ENCODE measurements at regions not wholly inside any gene's neighbourhood (a gene's known extent, or its start where the extent isn't known, plus 50 kb on each side); places are given as distances from the start of the nearest gene placed in this dataset.
"Not testable (repeated sequence)": the region's sequence is repeated elsewhere in the genome, so short reads cannot be mapped to it uniquely, and the experiment has no call there.

DNA sequence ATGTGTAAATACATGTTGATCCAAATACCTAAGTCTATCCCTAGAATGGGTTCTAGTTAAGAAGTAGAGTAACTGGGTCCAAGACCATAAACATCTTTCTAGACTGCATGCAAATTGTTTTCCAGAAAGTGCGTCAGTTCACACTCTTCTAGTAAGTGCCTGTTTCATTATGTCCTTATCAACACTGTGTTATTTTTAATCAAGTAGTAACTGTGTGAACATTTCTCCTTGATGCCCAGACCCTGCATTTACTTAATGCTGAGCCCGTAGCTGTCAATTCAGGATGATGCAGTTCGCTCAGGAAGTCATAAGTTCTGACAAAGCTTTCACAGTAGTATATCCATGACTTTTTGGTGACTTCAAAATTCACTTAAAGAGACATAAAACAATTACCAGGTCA is 374.8 kb downstream of the OTUD1 start:
- Mint-ChIP-seq H3K36me3 (no peaks in the 10 kb centered on the region), H3K4me1 (ENCODE audit: low read depth) (no peaks in the 10 kb centered on the region), H3K27ac (no peak overlapping the region), H3K9me3 (ENCODE audit: low read depth) (no peaks in the 10 kb centered on the region), H3K4me3 (no peak overlapping the region), H3K27me3 (no peaks in the 10 kb centered on the region)

DNA sequence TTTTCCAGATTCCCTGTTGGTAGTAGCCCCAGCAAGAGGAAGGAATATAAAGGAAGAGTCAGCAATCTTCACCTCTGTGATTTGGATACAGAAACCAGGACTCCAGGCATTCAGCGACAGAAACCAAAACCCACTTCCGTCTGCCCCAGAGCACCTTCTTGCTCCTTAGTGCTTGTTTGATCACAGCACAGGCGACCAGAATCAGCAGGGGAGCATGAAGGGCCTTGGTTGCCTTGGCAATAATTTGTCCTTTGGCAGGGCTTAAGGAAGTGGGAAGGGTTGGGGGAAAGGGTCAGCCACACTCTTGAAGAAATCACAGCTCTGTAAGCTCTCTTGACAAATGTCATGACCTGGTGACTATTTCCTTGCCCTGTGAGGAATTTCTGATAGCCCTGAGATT is 379.6 kb downstream of the OTUD1 start:
- no peak overlapping the region for H3K4me3 Mint-ChIP-seq

DNA sequence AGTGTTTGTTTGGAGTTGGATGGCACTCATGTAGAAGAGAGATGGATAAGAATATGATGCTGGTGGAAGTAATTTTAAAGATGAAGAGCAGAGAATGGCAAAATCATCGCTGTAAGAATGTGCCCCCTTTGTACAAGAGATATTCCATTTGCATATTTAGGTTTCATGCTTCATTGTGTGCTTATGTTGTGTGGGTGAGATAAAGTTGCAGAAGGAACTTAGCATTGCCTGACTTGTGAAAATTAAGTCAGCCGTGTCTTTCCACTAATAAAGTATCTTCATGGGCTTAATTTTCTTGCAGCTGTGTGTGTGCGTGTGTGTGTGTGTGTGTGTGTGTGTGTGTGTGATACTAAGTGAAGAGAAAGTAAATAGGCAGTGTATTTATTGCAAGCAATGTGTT is 381.9 kb downstream of the OTUD1 start:
- Mint-ChIP-seq H3K27me3 (no peaks in the 10 kb centered on the region), H3K4me1 (ENCODE audit: low read depth) (no peaks in the 10 kb centered on the region), H3K9me3 (ENCODE audit: low read depth) (no peaks in the 10 kb centered on the region)

More for the DNA sequence above, 379.6 kb downstream of the OTUD1 start:
- Mint-ChIP-seq H3K9me3 (ENCODE audit: low read depth) (no peaks in the 10 kb centered on the region), H3K27me3 (no peaks in the 10 kb centered on the region), H3K27ac (no peak overlapping the region), H3K4me1 (ENCODE audit: low read depth) (no peaks in the 10 kb centered on the region), H3K36me3 (no peaks in the 10 kb centered on the region)

DNA sequence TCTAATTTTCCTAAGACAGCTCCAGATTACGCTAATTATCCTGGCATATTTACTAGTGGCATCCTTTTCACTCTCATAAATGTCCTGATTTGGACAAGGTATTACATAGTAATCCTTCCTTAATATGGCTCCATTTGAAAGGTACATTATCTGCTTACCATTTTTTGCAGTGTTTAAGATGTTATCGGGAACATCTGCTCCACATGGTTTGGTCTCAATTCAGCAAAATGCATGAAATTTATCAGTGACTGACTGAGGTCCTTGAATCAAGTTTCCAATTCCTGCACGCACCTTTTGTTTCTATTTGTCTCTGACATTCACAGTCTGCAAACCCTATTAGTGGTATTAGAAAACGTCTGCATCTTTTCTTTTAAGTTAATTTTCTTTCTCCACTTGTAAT is 384.1 kb upstream of the KIAA1217 start:
- Mint-ChIP-seq H3K9me3 (ENCODE audit: low read depth) (no peaks in the 10 kb centered on the region), H3K4me1 (ENCODE audit: low read depth) (no peaks in the 10 kb centered on the region), H3K36me3 (no peaks in the 10 kb centered on the region), H3K27ac (no peak overlapping the region), H3K4me3 (no peak overlapping the region), H3K27me3 (peaks cover 2% of the 10 kb centered on the region)

More for the DNA sequence above, 381.9 kb downstream of the OTUD1 start:
- Mint-ChIP-seq H3K4me3 (no peak overlapping the region), H3K36me3 (no peaks in the 10 kb centered on the region), H3K27ac (no peak overlapping the region)

DNA sequence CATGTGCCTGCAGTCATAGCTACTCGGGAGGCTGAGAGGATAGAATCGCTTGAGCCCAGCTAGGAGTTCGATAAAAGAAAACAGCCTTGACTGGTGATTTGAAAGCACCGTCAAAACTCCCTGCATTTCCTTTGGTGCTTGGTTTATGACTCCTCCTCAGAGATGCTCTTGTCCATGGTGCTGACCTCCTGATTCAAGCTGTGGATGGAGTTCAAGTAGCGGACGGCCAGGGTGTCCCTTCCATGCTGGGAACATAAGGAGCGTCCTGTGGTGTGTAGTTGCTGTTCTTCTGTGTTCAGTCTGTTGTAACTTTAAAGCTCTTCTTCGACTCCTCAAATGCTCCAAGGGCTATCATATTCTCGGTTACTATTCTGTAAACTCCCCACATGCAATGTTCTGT is 382.5 kb upstream of the KIAA1217 start:
- no peaks in the 10 kb centered on the region for H3K4me1 Mint-ChIP-seq (ENCODE audit: low read depth)

DNA sequence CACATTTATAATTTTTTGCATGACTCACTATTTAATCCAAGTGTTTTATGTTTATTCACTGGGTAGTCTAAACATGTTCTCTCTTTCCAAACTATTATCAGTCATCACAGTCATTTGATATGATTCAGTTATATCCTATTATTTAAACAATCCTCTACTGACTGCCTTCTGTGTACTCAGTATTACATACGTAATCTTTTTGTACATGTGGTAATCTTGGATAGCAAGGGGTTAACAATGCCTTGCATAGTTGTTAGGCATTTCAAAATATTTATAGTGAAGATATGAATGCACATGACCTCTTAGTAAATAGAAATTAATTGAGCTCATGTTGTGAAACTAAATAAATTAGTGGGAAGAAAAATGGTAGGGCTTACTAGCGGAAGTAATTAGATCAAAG is 379.4 kb upstream of the KIAA1217 start:
- Mint-ChIP-seq H3K27me3 (peaks cover 2% of the 10 kb centered on the region), H3K4me3 (no peak overlapping the region), H3K4me1 (ENCODE audit: low read depth) (no peaks in the 10 kb centered on the region), H3K9me3 (ENCODE audit: low read depth) (peaks cover 4% of the 10 kb centered on the region), H3K27ac (no peak overlapping the region), H3K36me3 (no peaks in the 10 kb centered on the region)

More for the DNA sequence above, 382.5 kb upstream of the KIAA1217 start:
- H3K27me3 Mint-ChIP-seq: peaks cover 2% of the 10 kb centered on the region
- H3K9me3 Mint-ChIP-seq (ENCODE audit: low read depth): no peaks in the 10 kb centered on the region
- no peak overlapping the region for H3K4me3 Mint-ChIP-seq
- no peaks in the 10 kb centered on the region for H3K36me3 Mint-ChIP-seq
- H3K27ac Mint-ChIP-seq: no peak overlapping the region

DNA sequence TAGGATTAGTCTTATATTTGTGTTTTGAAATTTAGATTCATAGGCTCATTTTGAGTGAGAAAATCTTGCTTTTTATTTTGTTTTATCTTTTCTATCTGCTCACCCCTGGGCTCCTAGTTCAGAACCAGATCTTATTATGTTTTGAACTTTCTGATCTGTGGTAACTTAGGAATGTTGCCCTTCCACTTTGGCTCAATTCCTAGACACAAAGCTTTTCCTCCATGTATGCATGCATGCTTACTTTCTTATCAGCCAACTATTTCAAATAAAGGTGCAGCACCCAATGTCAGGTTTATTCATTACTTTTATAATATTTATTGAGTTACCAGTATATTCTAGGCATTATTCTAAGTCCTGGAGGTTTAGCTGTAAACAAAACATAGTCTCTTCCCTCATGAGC is 374.8 kb upstream of the KIAA1217 start:
- Mint-ChIP-seq H3K4me1 (ENCODE audit: low read depth) (no peaks in the 10 kb centered on the region), H3K36me3 (no peaks in the 10 kb centered on the region), H3K4me3 (no peak overlapping the region), H3K27ac (no peak overlapping the region), H3K27me3 (peaks cover 2% of the 10 kb centered on the region), H3K9me3 (ENCODE audit: low read depth) (peaks cover 4% of the 10 kb centered on the region)

DNA sequence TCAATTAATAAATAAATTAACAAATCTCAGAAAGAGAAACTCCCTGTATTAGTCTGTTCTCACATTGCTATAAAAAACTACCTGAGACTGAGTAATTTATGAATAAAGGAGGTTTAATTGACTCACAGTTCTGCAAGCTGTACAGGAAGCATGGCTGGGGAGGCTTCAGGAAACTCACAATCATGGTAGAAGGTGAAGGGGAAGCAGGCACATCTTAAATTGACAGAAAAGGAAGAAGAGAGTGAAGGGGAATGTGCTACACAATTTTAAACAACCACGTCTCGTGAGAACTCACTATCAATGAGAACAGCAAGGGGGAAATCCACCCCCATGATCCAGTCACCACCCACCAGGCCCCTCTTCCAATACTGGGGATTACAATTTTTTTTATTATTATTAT is 358.3 kb upstream of the KIAA1217 start:
- Mint-ChIP-seq H3K27me3 (no peaks in the 10 kb centered on the region), H3K36me3 (no peaks in the 10 kb centered on the region), H3K4me3 (no peak overlapping the region), H3K4me1 (ENCODE audit: low read depth) (no peaks in the 10 kb centered on the region), H3K9me3 (ENCODE audit: low read depth) (no peaks in the 10 kb centered on the region), H3K27ac (no peak overlapping the region)

DNA sequence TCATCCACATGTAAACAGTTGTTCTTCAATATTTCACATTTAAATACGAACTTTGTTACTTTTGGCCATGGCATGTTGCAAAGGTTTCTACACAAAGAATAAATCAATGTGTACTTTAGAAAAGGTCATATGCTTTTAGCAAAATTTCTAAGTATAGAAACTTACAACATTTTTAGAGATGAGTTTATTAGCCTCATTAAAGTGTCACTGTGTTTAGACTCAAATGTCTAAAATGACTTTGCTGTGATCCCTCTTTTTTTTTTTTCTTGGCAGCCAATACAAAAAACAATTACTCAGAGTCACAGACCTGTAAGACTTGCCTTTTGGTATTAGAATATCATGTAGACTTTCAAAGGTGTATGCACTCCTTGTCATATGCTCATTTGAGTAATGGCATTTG is 349.3 kb upstream of the KIAA1217 start:
- Mint-ChIP-seq H3K27me3 (no peaks in the 10 kb centered on the region), H3K27ac (no peak overlapping the region), H3K4me1 (ENCODE audit: low read depth) (no peaks in the 10 kb centered on the region), H3K36me3 (no peaks in the 10 kb centered on the region), H3K9me3 (ENCODE audit: low read depth) (no peaks in the 10 kb centered on the region), H3K4me3 (no peak overlapping the region)

DNA sequence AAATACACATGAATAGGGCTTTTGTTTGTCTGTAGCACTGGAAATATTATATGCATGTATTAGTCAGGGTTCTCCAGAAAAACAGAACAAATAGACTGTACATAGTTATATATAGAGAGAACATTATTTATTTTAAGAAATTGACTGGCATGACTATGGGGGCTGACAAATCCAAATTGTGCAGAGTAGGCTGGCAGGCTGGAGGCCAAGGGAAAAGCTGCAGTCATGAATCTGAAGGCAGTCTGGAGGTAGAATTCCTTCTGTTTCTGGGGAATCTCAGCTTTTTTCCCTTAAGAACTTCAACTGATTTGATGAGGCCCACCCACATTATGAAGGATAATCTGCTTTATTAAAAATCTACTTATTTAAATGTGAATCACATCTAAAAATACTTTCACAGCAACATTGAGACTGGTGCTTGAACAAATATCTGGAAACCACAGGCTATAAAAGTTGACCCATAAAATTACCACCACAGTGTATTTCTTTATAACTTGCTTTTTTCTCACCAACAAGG is 344.2 kb upstream of the KIAA1217 start:
- Mint-ChIP-seq H3K36me3 (no peaks in the 10 kb centered on the region), H3K4me3 (no peak overlapping the region), H3K27ac (no peak overlapping the region), H3K9me3 (ENCODE audit: low read depth) (no peaks in the 10 kb centered on the region), H3K4me1 (ENCODE audit: low read depth) (no peaks in the 10 kb centered on the region), H3K27me3 (no peaks in the 10 kb centered on the region)

DNA sequence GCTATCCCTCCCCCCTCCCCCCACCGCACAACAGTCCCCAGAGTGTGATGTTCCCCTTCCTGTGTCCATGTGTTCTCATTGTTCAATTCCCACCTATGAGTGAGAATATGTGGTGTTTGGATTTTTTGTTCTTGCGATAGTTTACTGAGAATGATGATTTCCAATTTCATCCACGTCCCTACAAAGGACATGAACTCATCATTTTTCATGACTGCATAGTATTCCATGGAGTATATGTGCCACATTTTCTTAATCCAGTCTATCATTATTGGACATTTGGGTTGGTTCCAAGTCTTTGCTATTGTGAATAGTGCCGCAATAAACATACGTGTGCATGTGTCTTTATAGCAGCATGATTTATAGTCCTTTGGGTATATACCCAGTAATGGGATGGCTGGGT is 342.0 kb upstream of the KIAA1217 start:
- not testable (repeated sequence) for H3K4me1 Mint-ChIP-seq (ENCODE audit: low read depth); H3K27ac Mint-ChIP-seq; H3K4me3 Mint-ChIP-seq; H3K27me3 Mint-ChIP-seq; H3K9me3 Mint-ChIP-seq (ENCODE audit: low read depth); H3K36me3 Mint-ChIP-seq

DNA sequence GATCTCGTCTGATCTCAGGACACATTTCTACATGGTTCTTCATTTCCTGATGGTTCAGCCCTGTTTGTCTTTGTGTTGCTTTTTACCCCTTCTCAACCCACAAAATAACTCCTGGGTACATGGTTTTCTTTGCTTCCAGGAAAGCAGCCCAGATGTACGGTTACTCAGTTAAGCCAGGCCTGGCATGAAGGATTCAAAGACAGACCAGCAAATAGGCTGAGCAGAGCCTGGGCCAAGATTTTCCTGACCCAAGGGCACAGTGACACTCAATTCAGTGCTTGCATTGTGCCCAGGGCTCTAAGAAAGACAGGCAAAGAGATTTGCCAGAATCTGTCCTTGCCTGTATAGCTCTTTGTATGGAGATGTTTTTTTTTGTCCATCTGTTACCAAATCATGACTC is 340.8 kb upstream of the KIAA1217 start:
- Mint-ChIP-seq H3K4me1 (ENCODE audit: low read depth) (no peaks in the 10 kb centered on the region), H3K9me3 (ENCODE audit: low read depth) (no peaks in the 10 kb centered on the region), H3K27me3 (peaks cover 3% of the 10 kb centered on the region), H3K4me3 (no peak overlapping the region), H3K36me3 (no peaks in the 10 kb centered on the region), H3K27ac (no peak overlapping the region)

DNA sequence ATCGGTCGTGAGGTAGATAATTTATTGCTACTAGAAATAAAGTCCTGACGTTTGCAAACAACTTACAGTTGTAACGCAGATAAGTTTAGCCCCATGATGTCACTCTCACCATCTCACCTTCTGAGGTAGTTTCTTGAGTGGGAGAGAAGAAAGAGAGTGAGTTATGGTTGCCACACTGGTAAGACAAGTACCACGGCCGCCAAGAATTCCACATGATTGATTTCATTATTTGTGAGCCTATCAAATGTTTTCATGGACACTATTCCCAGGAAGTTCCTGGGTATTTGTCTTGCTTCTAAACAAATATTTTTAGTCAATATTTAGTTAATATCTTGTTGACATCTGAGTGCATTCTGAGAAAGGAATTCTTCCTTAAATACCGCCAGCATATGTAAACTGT is 339.4 kb upstream of the KIAA1217 start:
- Mint-ChIP-seq H3K27me3 (peaks cover 6% of the 10 kb centered on the region), H3K4me3 (no peak overlapping the region), H3K4me1 (ENCODE audit: low read depth) (no peaks in the 10 kb centered on the region), H3K9me3 (ENCODE audit: low read depth) (no peaks in the 10 kb centered on the region), H3K36me3 (no peaks in the 10 kb centered on the region), H3K27ac (no peak overlapping the region)

DNA sequence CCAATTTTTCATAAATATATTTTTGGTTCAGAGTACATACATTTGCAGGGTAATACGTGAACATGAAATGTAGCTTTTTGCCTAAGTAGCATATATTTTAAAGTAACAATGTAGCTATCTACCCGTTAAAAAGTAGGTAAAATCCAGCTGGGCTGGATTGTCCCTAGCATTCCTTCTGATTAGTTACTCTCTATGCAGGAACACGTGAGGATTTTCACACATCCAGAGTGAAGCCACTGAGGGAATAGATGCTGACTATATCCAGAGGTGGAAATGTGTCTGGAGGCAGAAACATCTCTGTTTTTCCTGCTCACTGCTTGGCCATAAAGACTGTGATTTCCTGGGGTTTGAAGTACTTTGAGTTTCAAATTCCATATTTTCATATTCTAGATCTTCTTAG is 338.9 kb upstream of the KIAA1217 start:
- no peaks in the 10 kb centered on the region for H3K36me3 Mint-ChIP-seq
- peaks cover 6% of the 10 kb centered on the region for H3K27me3 Mint-ChIP-seq
- no peak overlapping the region for H3K27ac Mint-ChIP-seq
- H3K9me3 Mint-ChIP-seq (ENCODE audit: low read depth): no peaks in the 10 kb centered on the region
- no peaks in the 10 kb centered on the region for H3K4me1 Mint-ChIP-seq (ENCODE audit: low read depth)
- no peak overlapping the region for H3K4me3 Mint-ChIP-seq

DNA sequence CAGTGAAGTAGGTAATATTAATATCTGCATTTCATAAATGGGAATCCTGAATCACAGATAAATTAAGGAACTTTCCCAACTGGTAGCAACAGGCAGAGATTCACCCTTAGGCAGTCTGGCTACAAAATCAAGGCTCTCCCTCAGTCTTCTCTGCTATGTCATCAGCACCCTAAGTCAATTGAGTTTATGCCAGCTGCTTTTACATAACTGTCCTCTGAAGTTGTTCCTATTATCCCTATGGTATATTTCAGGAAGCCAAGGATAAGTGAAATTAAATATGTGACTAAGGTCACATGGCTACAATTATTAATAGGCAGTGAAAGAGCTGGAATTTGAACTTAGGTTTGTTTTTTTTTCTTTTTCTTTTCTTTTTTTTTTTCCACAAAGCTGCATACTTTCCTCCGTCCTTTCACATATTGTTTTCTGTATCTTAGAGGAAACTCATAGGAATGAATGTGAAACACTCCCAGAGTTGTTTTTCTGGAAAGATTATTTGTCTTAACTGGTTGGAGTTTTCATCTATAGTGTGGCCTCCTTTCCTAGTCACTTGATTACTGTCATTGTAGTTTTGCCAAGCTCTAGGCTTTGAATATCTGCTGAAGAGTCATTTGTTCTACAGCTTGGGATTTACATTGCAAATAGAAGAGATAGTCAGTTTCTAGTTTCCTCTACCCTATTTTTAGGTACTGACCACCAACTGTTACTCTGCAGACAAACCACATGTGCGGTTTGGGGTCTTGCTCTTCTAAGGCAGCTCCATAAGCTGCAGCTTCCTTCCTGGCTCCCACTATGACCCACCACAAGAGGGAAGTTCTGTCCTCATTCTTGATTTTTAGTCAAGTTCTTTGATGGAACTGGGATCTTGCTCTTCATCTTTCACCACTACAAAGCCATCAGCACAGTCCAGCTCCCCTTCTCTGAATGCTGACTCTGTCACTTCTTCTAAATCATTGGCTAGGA is 338.0 kb upstream of the KIAA1217 start:
- Mint-ChIP-seq H3K4me1 (ENCODE audit: low read depth) (no peaks in the 10 kb centered on the region), H3K4me3 (no peak overlapping the region), H3K27ac (no peak overlapping the region), H3K9me3 (ENCODE audit: low read depth) (no peaks in the 10 kb centered on the region), H3K36me3 (no peaks in the 10 kb centered on the region), H3K27me3 (peaks cover 6% of the 10 kb centered on the region)

DNA sequence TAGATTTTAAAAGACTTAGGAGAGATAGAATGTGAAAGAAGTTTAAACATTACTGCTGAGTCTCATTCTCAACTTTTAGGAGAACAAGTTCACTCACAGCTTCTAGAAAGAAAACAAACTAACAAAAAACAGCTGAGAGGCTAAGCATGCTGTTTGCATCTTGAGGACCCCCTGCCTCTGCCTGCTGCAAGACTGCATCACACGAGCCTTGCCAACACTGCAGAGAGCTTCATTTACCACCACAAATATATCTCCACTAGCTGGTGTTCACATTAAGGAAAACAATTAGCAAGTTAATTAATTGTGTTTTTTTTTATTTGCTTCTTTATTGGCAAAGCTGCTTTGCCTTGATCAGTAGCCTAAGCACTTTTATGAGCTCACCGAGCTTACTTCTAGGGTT is 336.6 kb upstream of the KIAA1217 start:
- no peaks in the 10 kb centered on the region for H3K9me3 Mint-ChIP-seq (ENCODE audit: low read depth)
- H3K27me3 Mint-ChIP-seq: peaks cover 6% of the 10 kb centered on the region
- no peak overlapping the region for H3K4me3 Mint-ChIP-seq
- H3K27ac Mint-ChIP-seq: no peak overlapping the region
- H3K4me1 Mint-ChIP-seq (ENCODE audit: low read depth): no peaks in the 10 kb centered on the region
- no peaks in the 10 kb centered on the region for H3K36me3 Mint-ChIP-seq
